GM18526 (cell line): ENCODE measurements at regions not wholly inside any gene's neighbourhood (a gene's known extent, or its start where the extent isn't known, plus 50 kb on each side); places are given as distances from the start of the nearest gene placed in this dataset.

Experiments
- POLR2A ChIP-seq: IDR thresholded peaks from 3 replicates; pipeline ENCODE4 v1.6.1; 2011; ENCODE audit not compliant: insufficient read length; ENCODE audit errors: extremely low read depth

GRCh38 chr10:78533776-78534175 lies 500.1 kb downstream of the RPS24 start:
- TF ChIP-seq POLR2A = no peak

- no peak for TF ChIP-seq POLR2A
Observed at GRCh38 chr10:78535716-78536218, 502.1 kb downstream of the RPS24 start.

GRCh38 chr10:78537018-78537417 lies 503.4 kb downstream of the RPS24 start:
- no peak for TF ChIP-seq POLR2A

- TF ChIP-seq POLR2A = no peak
Observed at GRCh38 chr10:78539247-78539766, 505.6 kb downstream of the RPS24 start.

- TF ChIP-seq POLR2A = no peak
Observed at GRCh38 chr10:78540355-78541076, 506.9 kb downstream of the RPS24 start.

GRCh38 chr10:78541481-78542140 lies 507.9 kb downstream of the RPS24 start:
- TF ChIP-seq POLR2A = no peak

GRCh38 chr10:78542141-78542489 lies 508.5 kb downstream of the RPS24 start:
- TF ChIP-seq POLR2A = no peak

- TF ChIP-seq POLR2A = no peak
Observed at GRCh38 chr10:78542521-78542920, 508.9 kb downstream of the RPS24 start.

GRCh38 chr10:78543031-78543748 lies 509.5 kb downstream of the RPS24 start:
- no peak for TF ChIP-seq POLR2A

- TF ChIP-seq POLR2A = no peak
Observed at GRCh38 chr10:78543749-78544362, 510.2 kb downstream of the RPS24 start.

GRCh38 chr10:78544423-78545090 lies 510.9 kb downstream of the RPS24 start:
- TF ChIP-seq POLR2A = no peak

- TF ChIP-seq POLR2A = no peak
Observed at GRCh38 chr10:78545756-78546155, 512.1 kb downstream of the RPS24 start.

- no peak for TF ChIP-seq POLR2A
Observed at GRCh38 chr10:78547397-78547796, 513.7 kb downstream of the RPS24 start.

GRCh38 chr10:78547905-78548304 lies 514.2 kb downstream of the RPS24 start:
- no peak for TF ChIP-seq POLR2A

- TF ChIP-seq POLR2A = no peak
Observed at GRCh38 chr10:78548369-78548768, 514.7 kb downstream of the RPS24 start.
